Astrocyte (in vitro differentiated cells and primary cell): ENCODE measurements at regions not wholly inside any gene's neighbourhood (a gene's known extent, or its start where the extent isn't known, plus 50 kb on each side); places are given as distances from the start of the nearest gene placed in this dataset.

Experiments used
- CTCF ChIP-seq: IDR thresholded peaks from 2 replicates; pipeline ENCODE4 v1.5.1; 2011; ENCODE audit warnings: low read depth, mild to moderate bottlenecking, inconsistent platforms, low read length, moderate library complexity; ENCODE audit not compliant: insufficient read depth
- EZH2 ChIP-seq: IDR thresholded peaks from 2 replicates; pipeline ENCODE4 v1.6.1; 2012; ENCODE audit warnings: mild to moderate bottlenecking, low read length, inconsistent platforms; ENCODE audit not compliant: insufficient read depth

- TF ChIP-seq CTCF, result no peak
- TF ChIP-seq EZH2, result no peak
Measured at GRCh38 chr10:44028384-44029137, 356.3 kb downstream of the CXCL12 start.
